ENCODE measurements at regions not wholly inside any gene's neighbourhood (a gene's known extent, or its start where the extent isn't known, plus 50 kb on each side); places are given as distances from the start of the nearest gene placed in this dataset.

- DNase-seq (ENCODE audit: extremely low spot score), result no peak
- ChIA-PET CTCF (no interaction called here), POLR2A (no interaction called here)
- no peak for TF ChIP-seq CTCF (IDR thresholded peaks at IDR 0.05; ENCODE audit: control extremely low read depth, extremely low read depth, low read depth, missing control alignments)
These were observed 104.9 kb downstream of the PLEKHG1 start for GRCh38 chr6:150704447-150705192.

GRCh38 chr6:150705392-150705791 lies 105.7 kb downstream of the PLEKHG1 start:
- CTCF ChIA-PET, result no interaction called here
- POLR2A ChIA-PET, result no interaction called here

GRCh38 chr6:150710236-150710635 lies 110.6 kb downstream of the PLEKHG1 start:
- CTCF ChIA-PET, result no interaction called here
- no peak for TF ChIP-seq CTCF (IDR thresholded peaks at IDR 0.05; ENCODE audit: control extremely low read depth, extremely low read depth, low read depth, missing control alignments)

More at GRCh38 chr6:150705392-150705791, 105.7 kb downstream of the PLEKHG1 start:
- TF ChIP-seq CTCF (IDR thresholded peaks at IDR 0.05; ENCODE audit: control extremely low read depth, extremely low read depth, low read depth, missing control alignments), result no peak
- DNase-seq (ENCODE audit: extremely low spot score), result no peak

GRCh38 chr6:150711061-150711460 lies 111.4 kb downstream of the PLEKHG1 start:
- CTCF ChIA-PET, result no interaction called here
- DNase-seq (ENCODE audit: extremely low spot score), result no peak
- POLR2A ChIA-PET, result no interaction called here
- no peak for TF ChIP-seq CTCF (IDR thresholded peaks at IDR 0.05; ENCODE audit: control extremely low read depth, extremely low read depth, low read depth, missing control alignments)

More at GRCh38 chr6:150710236-150710635, 110.6 kb downstream of the PLEKHG1 start:
- POLR2A ChIA-PET, result no interaction called here
- DNase-seq (ENCODE audit: extremely low spot score), result no peak

- TF ChIP-seq CTCF (IDR thresholded peaks at IDR 0.05; ENCODE audit: control extremely low read depth, extremely low read depth, low read depth, missing control alignments), result no peak
- no peak for DNase-seq (ENCODE audit: extremely low spot score)
- POLR2A ChIA-PET, result no interaction called here
- CTCF ChIA-PET, result interaction anchor here (1.0 kb wide), 1 partner anchor 86 kb away, joined by 3 read pairs; no protein-coding TSS in a partner anchor
These were observed 112.2 kb downstream of the PLEKHG1 start for GRCh38 chr6:150711584-150712504.

GRCh38 chr6:150712505-150713252 lies 113.0 kb downstream of the PLEKHG1 start:
- ChIA-PET POLR2A (no interaction called here), CTCF (interaction anchor here (1.0 kb wide), 1 partner anchor 85 kb away, joined by 3 read pairs; no protein-coding TSS in a partner anchor)
- DNase-seq (ENCODE audit: extremely low spot score), result no peak
- TF ChIP-seq CTCF (IDR thresholded peaks at IDR 0.05; ENCODE audit: control extremely low read depth, extremely low read depth, low read depth, missing control alignments), result no peak
